ENCODE measurements at regions not wholly inside any gene's neighbourhood (a gene's known extent, or its start where the extent isn't known, plus 50 kb on each side); places are given as distances from the start of the nearest gene placed in this dataset.
"Not testable (repeated sequence)": the region's sequence is repeated elsewhere in the genome, so short reads cannot be mapped to it uniquely, and the experiment has no call there.

DNA sequence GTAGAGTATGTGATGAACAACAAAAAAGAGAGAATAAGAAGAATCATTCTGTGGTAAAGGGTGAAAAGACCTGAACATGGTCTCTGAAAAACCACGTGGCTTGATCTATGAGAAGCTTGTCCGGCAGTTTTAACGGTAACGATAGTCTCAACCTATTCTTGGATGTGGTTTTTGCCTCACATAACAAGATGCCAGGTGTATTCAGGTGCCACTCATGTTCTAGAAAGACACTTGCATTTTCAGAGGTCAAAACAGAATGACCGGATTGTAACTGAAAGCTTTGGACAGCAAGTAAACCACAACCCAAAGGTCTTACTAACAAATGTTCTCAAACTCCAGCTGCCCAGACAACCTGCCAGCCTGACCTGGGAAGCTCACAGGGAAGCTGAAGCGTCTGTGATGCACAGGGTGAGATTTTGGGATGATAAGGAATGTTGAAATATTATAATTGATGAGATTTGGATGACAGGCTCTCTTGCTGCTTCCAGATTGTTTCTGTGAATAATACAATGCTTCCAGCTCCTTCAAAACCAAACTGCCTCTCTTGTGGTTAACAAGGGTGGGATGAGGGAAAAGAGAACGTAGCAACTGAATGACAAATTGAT is 137.4 kb upstream of the GRB10 start:
- DNase-seq: no peak
- Histone ChIP-seq H3K27ac (ENCODE audit: low read depth, low read length) (no peak overlapping the region), H3K27me3 (ENCODE audit: insufficient read depth, low read length) (no peaks in the 10 kb centered on the region), H3K36me3 (ENCODE audit: insufficient read depth, low read length) (no peaks in the 10 kb centered on the region), H3K4me1 (ENCODE audit: insufficient read depth, low read length) (no peaks in the 10 kb centered on the region), H3K4me3 (ENCODE audit: low read length in 2 of 2) (no peak overlapping the region), H3K9me3 (ENCODE audit: control insufficient read depth in 1 of 2, low read length in 2 of 2) (no peaks in the 10 kb centered on the region)
- Mint-ChIP-seq H3K36me3 (no peaks in the 10 kb centered on the region), H3K4me3 (no peak overlapping the region), H3K27me3 (peaks cover 0 to 9% of the 10 kb centered on the region in 2 donors), H3K9me3 (no peaks in the 10 kb centered on the region), H3K4me1 (peaks cover 0 to 2% (median 0%) of the 10 kb centered on the region in 4 donors), H3K27ac (no peak overlapping the region)
- ChIA-PET POLR2A (ENCODE audit: partially characterized antibody) (no interaction called here), CTCF (ENCODE audit: partially characterized antibody) (no interaction called here)
- intact Hi-C loops (cut with micrococcal nuclease): no loop called here

DNA sequence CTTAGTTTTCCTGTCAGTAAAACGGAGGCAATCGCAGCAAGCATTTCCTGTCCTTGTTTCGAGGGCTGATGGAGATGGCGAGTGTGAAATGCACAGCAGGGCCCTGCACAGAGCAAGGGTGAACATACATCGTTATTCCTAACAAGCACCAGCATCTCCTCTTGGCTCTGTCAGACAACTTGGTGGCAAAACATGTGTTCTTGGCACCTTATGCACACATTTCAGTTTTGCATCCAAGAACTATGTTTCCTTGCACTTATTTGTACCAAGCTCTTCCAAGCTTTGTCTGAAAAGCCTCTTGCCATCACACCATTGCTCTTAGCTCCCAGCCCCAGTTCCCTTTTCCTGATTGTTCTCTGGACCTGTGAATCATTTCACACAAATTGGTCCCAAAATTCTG is 132.9 kb upstream of the GRB10 start:
- H3K4me1 Mint-ChIP-seq: no peaks in the 10 kb centered on the region
- ChIA-PET CTCF (ENCODE audit: partially characterized antibody) (no interaction called here), POLR2A (ENCODE audit: partially characterized antibody) (no interaction called here)
- H3K36me3 ChIP-seq (ENCODE audit: insufficient read depth, low read length): no peaks in the 10 kb centered on the region
- H3K27ac ChIP-seq (ENCODE audit: low read depth, low read length): no peak overlapping the region
- no peaks in the 10 kb centered on the region for H3K9me3 Mint-ChIP-seq
- DNase-seq: no peak
- H3K4me3 Mint-ChIP-seq: no peak overlapping the region
- no peak overlapping the region for H3K4me3 ChIP-seq (ENCODE audit: low read length in 2 of 2)
- H3K4me1 ChIP-seq (ENCODE audit: insufficient read depth, low read length): no peaks in the 10 kb centered on the region
- H3K27me3 Mint-ChIP-seq: peaks cover 0 to 11% of the 10 kb centered on the region in 2 donors
- no peak overlapping the region for H3K27ac Mint-ChIP-seq
- H3K36me3 Mint-ChIP-seq: no peaks in the 10 kb centered on the region
- intact Hi-C loops (cut with micrococcal nuclease): no loop called here
- no peaks in the 10 kb centered on the region for H3K9me3 ChIP-seq (ENCODE audit: control insufficient read depth in 1 of 2, low read length in 2 of 2)
- no peaks in the 10 kb centered on the region for H3K27me3 ChIP-seq (ENCODE audit: insufficient read depth, low read length)

DNA sequence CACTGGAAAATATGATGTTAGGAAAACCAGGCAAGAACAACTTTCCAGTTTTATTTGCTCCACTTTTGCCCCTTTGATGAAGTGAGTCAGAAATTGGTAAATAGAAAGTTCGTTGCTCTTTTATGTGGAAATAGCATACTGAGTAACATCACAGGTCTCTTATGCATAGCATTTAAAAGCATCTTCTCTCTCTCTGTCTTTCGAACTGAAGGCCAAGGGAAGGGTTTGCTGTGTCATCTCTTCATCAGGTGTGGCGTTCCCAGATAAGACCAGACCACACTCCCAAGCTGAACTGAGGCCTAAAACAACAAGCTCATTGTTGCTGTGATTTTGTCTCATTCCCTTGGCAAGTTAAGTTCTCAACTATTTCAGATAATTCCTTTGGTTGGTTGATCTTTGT is 131.8 kb upstream of the GRB10 start:
- H3K9me3 Mint-ChIP-seq: peaks cover 0 to 7% (median 0%) of the 10 kb centered on the region in 8 donors
- POLR2A ChIA-PET (ENCODE audit: partially characterized antibody): no interaction called here
- H3K4me1 Mint-ChIP-seq: no peaks in the 10 kb centered on the region
- H3K27ac Mint-ChIP-seq: no peak overlapping the region
- H3K4me3 Mint-ChIP-seq: no peak overlapping the region
- CTCF ChIA-PET (ENCODE audit: partially characterized antibody): no interaction called here
- Histone ChIP-seq H3K27ac (ENCODE audit: low read depth, low read length) (no peak overlapping the region), H3K36me3 (ENCODE audit: insufficient read depth, low read length) (no peaks in the 10 kb centered on the region), H3K9me3 (ENCODE audit: control insufficient read depth in 1 of 2, low read length in 2 of 2) (no peaks in the 10 kb centered on the region), H3K4me3 (ENCODE audit: low read length in 2 of 2) (no peak overlapping the region), H3K27me3 (ENCODE audit: insufficient read depth, low read length) (no peaks in the 10 kb centered on the region), H3K4me1 (ENCODE audit: insufficient read depth, low read length) (no peaks in the 10 kb centered on the region)
- peaks cover 3 to 8% of the 10 kb centered on the region in 2 donors for H3K27me3 Mint-ChIP-seq
- no peaks in the 10 kb centered on the region for H3K36me3 Mint-ChIP-seq
- intact Hi-C loops (cut with micrococcal nuclease): no loop called here
- no peak for DNase-seq

DNA sequence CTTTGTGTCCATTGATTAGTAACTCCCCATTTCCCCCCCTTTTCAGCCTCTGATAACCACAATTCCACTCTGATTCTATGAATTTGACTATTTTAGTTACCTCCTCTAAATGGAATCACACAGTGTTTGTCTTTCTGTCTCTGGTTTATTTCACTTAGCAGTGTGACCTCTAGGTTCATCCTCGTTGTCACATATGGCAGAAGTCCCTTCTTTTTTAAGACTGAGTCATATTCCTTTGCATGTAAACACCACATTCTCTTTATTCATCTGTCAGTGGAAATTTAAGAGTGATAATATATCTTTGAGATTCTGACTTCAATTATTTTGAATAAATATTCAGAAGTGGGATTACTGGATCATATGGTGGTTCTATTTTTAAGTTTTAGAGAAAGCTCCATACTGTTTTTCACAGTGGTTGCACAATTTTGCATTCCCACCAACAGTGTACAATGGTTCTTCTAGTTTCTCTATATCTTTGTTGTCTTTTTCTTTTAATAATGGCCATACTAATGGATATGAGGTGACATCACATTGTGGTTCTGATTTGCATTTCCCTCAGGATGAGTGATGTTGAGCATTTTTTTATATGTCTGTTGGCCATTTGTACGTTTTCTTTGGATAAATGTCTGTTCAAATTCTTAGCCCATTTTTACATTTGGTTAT is 126.1 kb upstream of the GRB10 start:
- no peak overlapping the region for H3K4me3 ChIP-seq (ENCODE audit: low read length in 2 of 2)
- no peaks in the 10 kb centered on the region for H3K36me3 Mint-ChIP-seq
- no peak for DNase-seq
- no peaks in the 10 kb centered on the region for H3K4me1 Mint-ChIP-seq
- H3K9me3 Mint-ChIP-seq: peaks cover 0 to 15% (median 5%) of the 10 kb centered on the region in 8 donors
- H3K27ac Mint-ChIP-seq: no peak overlapping the region
- no peak overlapping the region for H3K4me3 Mint-ChIP-seq
- no peak overlapping the region for H3K27ac ChIP-seq (ENCODE audit: low read depth, low read length)
- H3K4me1 ChIP-seq (ENCODE audit: insufficient read depth, low read length): no peaks in the 10 kb centered on the region
- H3K36me3 ChIP-seq (ENCODE audit: insufficient read depth, low read length): no peaks in the 10 kb centered on the region
- H3K27me3 Mint-ChIP-seq: peaks cover 2 to 3% of the 10 kb centered on the region in 2 donors
- H3K9me3 ChIP-seq (ENCODE audit: control insufficient read depth in 1 of 2, low read length in 2 of 2): no peaks in the 10 kb centered on the region
- CTCF ChIA-PET (ENCODE audit: partially characterized antibody): no interaction called here
- intact Hi-C loops (cut with micrococcal nuclease): no loop called here
- no peaks in the 10 kb centered on the region for H3K27me3 ChIP-seq (ENCODE audit: insufficient read depth, low read length)
- POLR2A ChIA-PET (ENCODE audit: partially characterized antibody): no interaction called here

DNA sequence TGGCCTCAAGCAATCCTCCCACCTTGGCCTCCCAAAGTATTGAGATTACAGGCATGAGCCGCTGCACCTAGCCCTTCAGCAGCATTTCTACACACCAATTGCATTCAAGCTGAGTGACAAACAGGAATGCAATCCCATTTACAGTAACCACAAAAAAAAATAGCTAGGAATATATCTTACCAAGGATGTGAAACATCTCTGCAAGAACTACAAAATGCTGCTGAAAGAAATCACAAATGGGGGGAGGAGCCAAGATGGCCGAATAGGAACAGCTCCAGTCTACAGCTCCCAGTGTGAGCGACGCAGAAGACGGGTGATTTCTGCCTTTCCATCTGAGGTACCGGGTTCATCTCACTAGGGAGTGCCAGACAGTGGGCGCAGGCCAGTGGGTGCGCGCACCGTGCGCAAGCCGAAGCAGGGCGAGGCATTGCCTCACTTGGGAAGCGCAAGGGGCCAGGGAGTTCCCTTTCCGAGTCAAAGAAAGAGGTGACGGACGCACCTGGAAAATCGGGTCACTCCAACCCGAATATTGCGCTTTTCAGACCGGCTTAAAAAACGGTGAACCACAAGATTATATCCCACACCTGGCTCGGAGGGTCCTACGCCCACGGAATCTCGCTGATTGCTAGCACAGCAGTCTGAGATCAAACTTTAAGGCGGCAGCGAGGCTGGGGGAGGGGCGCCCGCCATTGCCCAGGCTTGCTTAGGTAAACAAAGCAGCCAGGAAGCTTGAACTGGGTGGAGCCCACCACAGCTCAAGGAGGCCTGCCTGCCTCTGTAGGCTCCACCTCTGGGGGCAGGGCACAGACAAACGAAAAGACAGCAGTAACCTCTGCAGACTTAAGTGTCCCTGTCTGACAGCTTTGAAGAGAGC is 116.1 kb upstream of the GRB10 start:
- H3K36me3 Mint-ChIP-seq; intact Hi-C loops (cut with micrococcal nuclease); H3K4me3 Mint-ChIP-seq; H3K4me3 ChIP-seq (ENCODE audit: low read length in 2 of 2); H3K9me3 Mint-ChIP-seq; H3K9me3 ChIP-seq (ENCODE audit: control insufficient read depth in 1 of 2, low read length in 2 of 2); H3K27me3 Mint-ChIP-seq; POLR2A ChIA-PET (ENCODE audit: partially characterized antibody); H3K4me1 Mint-ChIP-seq; DNase-seq; H3K27ac ChIP-seq (ENCODE audit: low read depth, low read length); H3K36me3 ChIP-seq (ENCODE audit: insufficient read depth, low read length); H3K27me3 ChIP-seq (ENCODE audit: insufficient read depth, low read length); CTCF ChIA-PET (ENCODE audit: partially characterized antibody); H3K27ac Mint-ChIP-seq; H3K4me1 ChIP-seq (ENCODE audit: insufficient read depth, low read length): not testable (repeated sequence)

DNA sequence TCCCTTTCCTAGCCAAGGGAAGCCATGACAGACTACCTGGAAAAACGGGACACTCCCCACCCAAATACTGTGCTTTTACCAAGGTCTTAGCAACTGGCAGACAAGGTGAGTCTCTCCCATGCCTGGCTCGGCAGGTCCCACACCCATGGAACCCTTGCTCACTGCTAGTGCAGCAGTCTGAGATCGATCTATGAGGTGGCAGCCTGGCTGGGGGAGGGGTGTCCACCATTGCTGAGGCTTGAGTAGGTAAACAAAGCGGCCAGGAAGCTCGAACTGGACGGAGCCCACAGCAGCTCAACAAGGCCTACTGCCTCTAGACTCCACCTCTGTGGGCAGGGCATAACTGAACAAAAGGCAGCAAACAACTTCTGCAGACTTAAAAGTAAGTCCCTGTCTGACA is 104.4 kb upstream of the GRB10 start:
- H3K4me3 ChIP-seq (ENCODE audit: low read length in 2 of 2); H3K27ac Mint-ChIP-seq; H3K36me3 Mint-ChIP-seq; H3K4me3 Mint-ChIP-seq; H3K27me3 ChIP-seq (ENCODE audit: insufficient read depth, low read length); H3K9me3 ChIP-seq (ENCODE audit: control insufficient read depth in 1 of 2, low read length in 2 of 2); DNase-seq; POLR2A ChIA-PET (ENCODE audit: partially characterized antibody); CTCF ChIA-PET (ENCODE audit: partially characterized antibody); H3K27me3 Mint-ChIP-seq; H3K4me1 Mint-ChIP-seq; H3K9me3 Mint-ChIP-seq; H3K27ac ChIP-seq (ENCODE audit: low read depth, low read length); intact Hi-C loops (cut with micrococcal nuclease); H3K4me1 ChIP-seq (ENCODE audit: insufficient read depth, low read length); H3K36me3 ChIP-seq (ENCODE audit: insufficient read depth, low read length): not testable (repeated sequence)

DNA sequence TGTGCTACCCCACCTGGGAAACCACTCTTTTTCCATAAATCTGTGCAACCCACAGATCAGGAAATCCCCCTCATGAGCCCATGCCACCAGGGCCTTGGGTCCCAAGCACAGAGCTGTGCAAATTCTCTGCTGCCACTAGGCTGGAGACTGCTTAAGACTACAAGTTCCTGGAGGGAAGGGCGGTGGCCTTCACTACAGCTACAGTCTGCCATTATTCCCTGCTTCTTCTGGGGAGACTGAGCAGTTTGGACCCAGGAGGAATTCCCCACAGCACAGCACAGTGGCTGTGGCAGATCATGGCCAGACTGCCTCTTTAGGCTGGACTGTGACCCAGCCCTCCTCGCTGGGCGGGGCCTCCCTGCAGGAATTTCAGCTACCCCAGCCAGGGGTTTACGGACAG is 89.7 kb upstream of the GRB10 start:
- ChIA-PET CTCF (ENCODE audit: partially characterized antibody) (no interaction called here), POLR2A (ENCODE audit: partially characterized antibody) (no interaction called here)
- Histone ChIP-seq H3K4me3 (ENCODE audit: low read length in 2 of 2) (no peak overlapping the region), H3K27ac (ENCODE audit: low read depth, low read length) (no peak overlapping the region), H3K27me3 (ENCODE audit: insufficient read depth, low read length) (no peaks in the 10 kb centered on the region), H3K9me3 (ENCODE audit: control insufficient read depth in 1 of 2, low read length in 2 of 2) (no peaks in the 10 kb centered on the region), H3K4me1 (ENCODE audit: insufficient read depth, low read length) (no peaks in the 10 kb centered on the region), H3K36me3 (ENCODE audit: insufficient read depth, low read length) (no peaks in the 10 kb centered on the region)
- Mint-ChIP-seq H3K4me1 (no peaks in the 10 kb centered on the region), H3K27ac (no peak overlapping the region), H3K4me3 (no peak overlapping the region), H3K36me3 (no peaks in the 10 kb centered on the region), H3K9me3 (peaks cover 0 to 10% (median under 1%) of the 10 kb centered on the region in 8 donors), H3K27me3 (peaks cover 13 to 24% of the 10 kb centered on the region in 2 donors)
- intact Hi-C loops (cut with micrococcal nuclease): no loop called here
- DNase-seq: no peak
